Parathyroid adenoma (tissue), 2 donors: ENCODE measurements at regions not wholly inside any gene's neighbourhood (a gene's known extent, or its start where the extent isn't known, plus 50 kb on each side); places are given as distances from the start of the nearest gene placed in this dataset.

Source experiments
- H2AFZ ChIP-seq: fragments of 300-600 bp; sonication (generic); one replicate; pipeline ENCODE4 v1.7.0; 2017; ENCODE audit warnings: antibody characterized with exemption, mild to moderate bottlenecking
- H3K27ac ChIP-seq: fragments of 300-600 bp; sonication (generic); one replicate; pipeline ENCODE4 v1.7.0; 2017
- H3K27me3 ChIP-seq: fragments of 300-600 bp; sonication (generic); one replicate; pipeline ENCODE4 v1.7.0; 2017; ENCODE audit warnings: low read length; ENCODE audit not compliant: control insufficient read depth, insufficient read depth
- H3K36me3 ChIP-seq: fragments of 300-600 bp; sonication (generic); one replicate; pipeline ENCODE4 v1.7.0; 2017; ENCODE audit warnings: low read length; ENCODE audit not compliant: control insufficient read depth, insufficient read depth
- H3K4me1 ChIP-seq: fragments of 300-600 bp; sonication (generic); one replicate; pipeline ENCODE4 v1.7.0; 2017; ENCODE audit warnings: control low read depth
- H3K4me2 ChIP-seq: fragments of 300-600 bp; sonication (generic); one replicate; pipeline ENCODE4 v1.7.0; 2017; ENCODE audit warnings: low read length
- H3K4me3 ChIP-seq: fragments of 300-600 bp; sonication (generic); one replicate; pipeline ENCODE4 v1.7.0; 2017; ENCODE audit warnings: low read depth, low read length
- H3K79me2 ChIP-seq: fragments of 300-600 bp; sonication (generic); one replicate; pipeline ENCODE4 v1.7.0; 2017; ENCODE audit warnings: control low read depth
- H3K9ac ChIP-seq: fragments of 300-600 bp; sonication (generic); one replicate; pipeline ENCODE4 v1.7.0; 2017; ENCODE audit warnings: mild to moderate bottlenecking
- H3K9me3 ChIP-seq: fragments of 300-600 bp; sonication (generic); one replicate; pipeline ENCODE4 v1.7.0; 2017; ENCODE audit warnings: low read length; ENCODE audit not compliant: control insufficient read depth
- CTCF ChIP-seq: fragments of 300-600 bp; sonication (generic); IDR thresholded peaks from one replicate; pipeline ENCODE4 v1.7.0; 2017; ENCODE audit warnings: antibody characterized with exemption, mild to moderate bottlenecking
- donor health status: primary hyperparathyroidism.

GRCh38 chr2:220040346-220040745, 412.9 kb downstream of the SLC4A3 start:
- Histone ChIP-seq H3K9me3 (no peaks in the 10 kb centered on the region), H3K27ac (no peak overlapping the region), H3K9ac (no peak overlapping the region), H2AFZ (no peak overlapping the region), H3K36me3 (no peaks in the 10 kb centered on the region), H3K4me2 (no peak overlapping the region), H3K79me2 (no peaks in the 10 kb centered on the region), H3K4me1 (no peaks in the 10 kb centered on the region), H3K27me3 (no peaks in the 10 kb centered on the region), H3K4me3 (no peak overlapping the region)
- no peak for TF ChIP-seq CTCF

- H3K4me2 ChIP-seq, result no peak overlapping the region
- no peaks in the 10 kb centered on the region for H3K9me3 ChIP-seq
- H3K27ac ChIP-seq, result no peak overlapping the region
- H2AFZ ChIP-seq, result no peak overlapping the region
- H3K27me3 ChIP-seq, result no peaks in the 10 kb centered on the region
- H3K9ac ChIP-seq, result no peak overlapping the region
- H3K36me3 ChIP-seq, result no peaks in the 10 kb centered on the region
- no peak overlapping the region for H3K4me3 ChIP-seq
- no peak for TF ChIP-seq CTCF
- H3K79me2 ChIP-seq, result no peaks in the 10 kb centered on the region
- H3K4me1 ChIP-seq, result no peaks in the 10 kb centered on the region
These were observed 414.0 kb downstream of the SLC4A3 start for GRCh38 chr2:220041447-220041846.

GRCh38 chr2:220043155-220043989, 415.9 kb downstream of the SLC4A3 start:
- no peaks in the 10 kb centered on the region for H3K36me3 ChIP-seq
- H3K27me3 ChIP-seq, result no peaks in the 10 kb centered on the region
- H3K79me2 ChIP-seq, result no peaks in the 10 kb centered on the region
- H2AFZ ChIP-seq, result no peak overlapping the region
- TF ChIP-seq CTCF, result no peak
- no peaks in the 10 kb centered on the region for H3K4me1 ChIP-seq
- no peaks in the 10 kb centered on the region for H3K9me3 ChIP-seq
- no peak overlapping the region for H3K4me2 ChIP-seq
- no peak overlapping the region for H3K9ac ChIP-seq
- H3K27ac ChIP-seq, result no peak overlapping the region
- no peak overlapping the region for H3K4me3 ChIP-seq

GRCh38 chr2:220043990-220044335, 416.5 kb downstream of the SLC4A3 start:
- no peak overlapping the region for H3K27ac ChIP-seq
- H3K27me3 ChIP-seq, result no peaks in the 10 kb centered on the region
- no peaks in the 10 kb centered on the region for H3K79me2 ChIP-seq
- H3K36me3 ChIP-seq, result no peaks in the 10 kb centered on the region
- no peaks in the 10 kb centered on the region for H3K4me1 ChIP-seq
- H3K9me3 ChIP-seq, result no peaks in the 10 kb centered on the region
- no peak overlapping the region for H3K9ac ChIP-seq
- no peak overlapping the region for H3K4me3 ChIP-seq
- no peak for TF ChIP-seq CTCF
- no peak overlapping the region for H2AFZ ChIP-seq
- H3K4me2 ChIP-seq, result no peak overlapping the region

GRCh38 chr2:220044383-220044782, 417.0 kb downstream of the SLC4A3 start:
- H3K4me2 ChIP-seq, result no peak overlapping the region
- H3K4me1 ChIP-seq, result no peaks in the 10 kb centered on the region
- no peaks in the 10 kb centered on the region for H3K27me3 ChIP-seq
- H3K9me3 ChIP-seq, result no peaks in the 10 kb centered on the region
- H3K36me3 ChIP-seq, result no peaks in the 10 kb centered on the region
- no peaks in the 10 kb centered on the region for H3K79me2 ChIP-seq
- H2AFZ ChIP-seq, result no peak overlapping the region
- no peak overlapping the region for H3K27ac ChIP-seq
- no peak overlapping the region for H3K4me3 ChIP-seq
- no peak overlapping the region for H3K9ac ChIP-seq
- no peak for TF ChIP-seq CTCF
